ENCODE measurements at regions not wholly inside any gene's neighbourhood (a gene's known extent, or its start where the extent isn't known, plus 50 kb on each side); places are given as distances from the start of the nearest gene placed in this dataset.

GRCh38 chr3:118775021-118775420, 259.6 kb downstream of the IGSF11 start:
- no peak overlapping the region for H3K4me3 ChIP-seq (IDR thresholded peaks at IDR 0.05; ENCODE audit: insufficient read depth, low read depth, low read length)
- no peaks in the 10 kb centered on the region for H3K4me1 ChIP-seq (ENCODE audit: low read depth, poor library complexity, severe bottlenecking)
- no peaks in the 10 kb centered on the region for H4K20me1 ChIP-seq (ENCODE audit: insufficient read depth)
- H3K4me2 ChIP-seq: no peak overlapping the region
- H3K27ac ChIP-seq: no peak overlapping the region
- H3K36me3 ChIP-seq (ENCODE audit: insufficient read depth): no peaks in the 10 kb centered on the region
- no peak for TF ChIP-seq CTCF (conservative IDR thresholded peaks at IDR 0.05; ENCODE audit: low read depth, low read length)
- H3K27me3 ChIP-seq (ENCODE audit: insufficient read depth, low read depth): no peaks in the 10 kb centered on the region
- no peak overlapping the region for H2AFZ ChIP-seq (ENCODE audit: low read depth)
- H3K9ac ChIP-seq: no peak overlapping the region
- no peaks in the 10 kb centered on the region for H3K79me2 ChIP-seq (ENCODE audit: insufficient read depth, low read depth)

- no peaks in the 10 kb centered on the region for H3K79me2 ChIP-seq (ENCODE audit: insufficient read depth, low read depth)
- TF ChIP-seq CTCF (conservative IDR thresholded peaks at IDR 0.05; ENCODE audit: low read depth, low read length): no peak
Observed at GRCh38 chr3:118778201-118778600, 256.4 kb downstream of the IGSF11 start.

GRCh38 chr3:118781232-118781631, 253.4 kb downstream of the IGSF11 start:
- Histone ChIP-seq H2AFZ (ENCODE audit: low read depth) (no peak overlapping the region), H3K4me2 (no peak overlapping the region), H3K27ac (no peak overlapping the region), H3K36me3 (ENCODE audit: insufficient read depth) (no peaks in the 10 kb centered on the region), H3K79me2 (ENCODE audit: insufficient read depth, low read depth) (no peaks in the 10 kb centered on the region), H3K4me3 (IDR thresholded peaks at IDR 0.05; ENCODE audit: insufficient read depth, low read depth, low read length) (no peak overlapping the region), H4K20me1 (ENCODE audit: insufficient read depth) (no peaks in the 10 kb centered on the region), H3K9ac (no peak overlapping the region), H3K27me3 (ENCODE audit: insufficient read depth, low read depth) (no peaks in the 10 kb centered on the region), H3K4me1 (ENCODE audit: low read depth, poor library complexity, severe bottlenecking) (no peaks in the 10 kb centered on the region)
- no peak for TF ChIP-seq CTCF (conservative IDR thresholded peaks at IDR 0.05; ENCODE audit: low read depth, low read length)

More at GRCh38 chr3:118778201-118778600, 256.4 kb downstream of the IGSF11 start:
- no peak overlapping the region for H3K27ac ChIP-seq
- H3K9ac ChIP-seq: no peak overlapping the region
- no peaks in the 10 kb centered on the region for H3K4me1 ChIP-seq (ENCODE audit: low read depth, poor library complexity, severe bottlenecking)
- H3K4me3 ChIP-seq (IDR thresholded peaks at IDR 0.05; ENCODE audit: insufficient read depth, low read depth, low read length): no peak overlapping the region
- no peak overlapping the region for H3K4me2 ChIP-seq
- H4K20me1 ChIP-seq (ENCODE audit: insufficient read depth): no peaks in the 10 kb centered on the region
- no peak overlapping the region for H2AFZ ChIP-seq (ENCODE audit: low read depth)
- H3K36me3 ChIP-seq (ENCODE audit: insufficient read depth): no peaks in the 10 kb centered on the region
- H3K27me3 ChIP-seq (ENCODE audit: insufficient read depth, low read depth): no peaks in the 10 kb centered on the region

- Histone ChIP-seq H3K4me3 (IDR thresholded peaks at IDR 0.05; ENCODE audit: insufficient read depth, low read depth, low read length) (no peak overlapping the region), H3K4me2 (no peak overlapping the region), H3K36me3 (ENCODE audit: insufficient read depth) (no peaks in the 10 kb centered on the region), H3K79me2 (ENCODE audit: insufficient read depth, low read depth) (no peaks in the 10 kb centered on the region), H3K4me1 (ENCODE audit: low read depth, poor library complexity, severe bottlenecking) (no peaks in the 10 kb centered on the region), H3K27ac (no peak overlapping the region), H2AFZ (ENCODE audit: low read depth) (no peak overlapping the region), H3K9ac (no peak overlapping the region), H4K20me1 (ENCODE audit: insufficient read depth) (no peaks in the 10 kb centered on the region), H3K27me3 (ENCODE audit: insufficient read depth, low read depth) (no peaks in the 10 kb centered on the region)
- TF ChIP-seq CTCF (conservative IDR thresholded peaks at IDR 0.05; ENCODE audit: low read depth, low read length): no peak
Observed at GRCh38 chr3:118781839-118782238, 252.8 kb downstream of the IGSF11 start.

Measured in KMS-11 (cell line).